ENCODE measurements at regions not wholly inside any gene's neighbourhood (a gene's known extent, or its start where the extent isn't known, plus 50 kb on each side); places are given as distances from the start of the nearest gene placed in this dataset.
A peak's percentile ranks its signal among the peaks of the same experiment; 100 is the strongest.

- no peak overlapping the region for H3K4me3 Mint-ChIP-seq
- H3K4me1 Mint-ChIP-seq (ENCODE audit: low read depth): peaks cover 13% of the 10 kb centered on the region
- DNase-seq: peak; percentile 40
- peaks cover 6% of the 10 kb centered on the region; the same call in 1 of the 2 replicates for H3K9me3 Mint-ChIP-seq
- peaks cover 8% of the 10 kb centered on the region; the same call in 1 of the 2 replicates for H3K36me3 Mint-ChIP-seq (ENCODE audit: low read depth)
- H3K27me3 Mint-ChIP-seq (ENCODE audit: insufficient read depth): peaks cover 10% of the 10 kb centered on the region; the same call in 1 of the 2 replicates
- TF ChIP-seq CTCF (IDR thresholded peaks at IDR 0.05): no peak
- H3K27ac Mint-ChIP-seq: no peak overlapping the region; the same call in 1 of the 2 replicates
Measured at GRCh38 chr14:59116984-59117415, 71.5 kb upstream of the DAAM1 start.

GRCh38 chr14:59117754-59118528, 70.5 kb upstream of the DAAM1 start:
- no peak overlapping the region for H3K4me3 Mint-ChIP-seq
- TF ChIP-seq CTCF (IDR thresholded peaks at IDR 0.05): no peak
- H3K36me3 Mint-ChIP-seq (ENCODE audit: low read depth): peaks cover 8% of the 10 kb centered on the region; the same call in 1 of the 2 replicates
- no peak overlapping the region for H3K27ac Mint-ChIP-seq
- H3K4me1 Mint-ChIP-seq (ENCODE audit: low read depth): peaks cover 13% of the 10 kb centered on the region
- no peak for DNase-seq
- peaks cover 6% of the 10 kb centered on the region; the same call in 1 of the 2 replicates for H3K9me3 Mint-ChIP-seq
- H3K27me3 Mint-ChIP-seq (ENCODE audit: insufficient read depth): peaks cover 10% of the 10 kb centered on the region; the same call in 1 of the 2 replicates

GRCh38 chr14:59120921-59121320, 67.5 kb upstream of the DAAM1 start:
- Mint-ChIP-seq H3K27me3 (ENCODE audit: insufficient read depth) (peaks cover 4% of the 10 kb centered on the region; the same call in 1 of the 2 replicates), H3K36me3 (ENCODE audit: low read depth) (no peaks in the 10 kb centered on the region), H3K4me1 (ENCODE audit: low read depth) (peaks cover 13% of the 10 kb centered on the region), H3K9me3 (no peaks in the 10 kb centered on the region), H3K4me3 (no peak overlapping the region), H3K27ac (no peak overlapping the region)
- TF ChIP-seq CTCF (IDR thresholded peaks at IDR 0.05): no peak
- DNase-seq: no peak

GRCh38 chr14:59123531-59123930, 64.9 kb upstream of the DAAM1 start:
- TF ChIP-seq CTCF (IDR thresholded peaks at IDR 0.05): no peak
- H3K36me3 Mint-ChIP-seq (ENCODE audit: low read depth): no peaks in the 10 kb centered on the region
- no peak for DNase-seq
- peaks cover 4% of the 10 kb centered on the region; the same call in 1 of the 2 replicates for H3K27me3 Mint-ChIP-seq (ENCODE audit: insufficient read depth)
- H3K4me1 Mint-ChIP-seq (ENCODE audit: low read depth): peaks cover 9% of the 10 kb centered on the region; the same call in 1 of the 2 replicates
- no peak overlapping the region for H3K4me3 Mint-ChIP-seq
- H3K27ac Mint-ChIP-seq: no peak overlapping the region
- no peaks in the 10 kb centered on the region for H3K9me3 Mint-ChIP-seq

- peak; percentile 32 for DNase-seq
Measured at GRCh38 chr14:59123975-59124374, 64.5 kb upstream of the DAAM1 start.

More at GRCh38 chr14:59123975-59124374, 64.5 kb upstream of the DAAM1 start:
- H3K36me3 Mint-ChIP-seq (ENCODE audit: low read depth): no peaks in the 10 kb centered on the region
- H3K4me1 Mint-ChIP-seq (ENCODE audit: low read depth): peaks cover 13% of the 10 kb centered on the region; the same call in 1 of the 2 replicates
- H3K27ac Mint-ChIP-seq: no peak overlapping the region
- H3K9me3 Mint-ChIP-seq: no peaks in the 10 kb centered on the region
- peak; percentile 77 for TF ChIP-seq CTCF (IDR thresholded peaks at IDR 0.05)
- no peak overlapping the region for H3K4me3 Mint-ChIP-seq
- H3K27me3 Mint-ChIP-seq (ENCODE audit: insufficient read depth): peaks cover 4% of the 10 kb centered on the region; the same call in 1 of the 2 replicates
